ENCODE measurements at regions not wholly inside any gene's neighbourhood (a gene's known extent, or its start where the extent isn't known, plus 50 kb on each side); places are given as distances from the start of the nearest gene placed in this dataset.

DNA sequence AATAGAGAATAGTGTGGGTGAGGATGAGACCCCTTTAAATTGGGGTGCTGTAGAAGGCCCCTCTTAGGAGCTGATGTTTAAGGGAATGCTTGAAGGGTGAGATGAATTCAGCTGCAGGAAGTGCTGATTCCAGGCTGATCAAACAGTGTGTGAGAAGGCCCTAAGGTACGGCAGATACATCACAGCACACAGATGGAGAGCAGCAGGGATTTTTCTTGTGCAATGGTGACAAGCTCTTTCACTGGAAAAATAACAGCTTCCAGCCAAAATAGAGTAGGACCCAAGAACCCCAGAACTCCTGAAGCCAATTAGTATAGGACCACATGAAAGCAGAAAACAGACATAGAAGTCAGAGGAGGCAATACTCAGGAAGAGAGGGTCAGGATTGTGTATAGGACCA is 296.9 kb downstream of the ADRA2A start:
- intact Hi-C loops (cut with DNase I): no loop called here
- Histone ChIP-seq H3K27ac (no peak overlapping the region), H3K4me1 (ENCODE audit: insufficient read depth) (no peaks in the 10 kb centered on the region), H3K4me3 (no peak overlapping the region), H3K36me3 (no peaks in the 10 kb centered on the region), H3K9me3 (no peaks in the 10 kb centered on the region), H3K27me3 (no peaks in the 10 kb centered on the region)
- TF ChIP-seq, protein P1, sequence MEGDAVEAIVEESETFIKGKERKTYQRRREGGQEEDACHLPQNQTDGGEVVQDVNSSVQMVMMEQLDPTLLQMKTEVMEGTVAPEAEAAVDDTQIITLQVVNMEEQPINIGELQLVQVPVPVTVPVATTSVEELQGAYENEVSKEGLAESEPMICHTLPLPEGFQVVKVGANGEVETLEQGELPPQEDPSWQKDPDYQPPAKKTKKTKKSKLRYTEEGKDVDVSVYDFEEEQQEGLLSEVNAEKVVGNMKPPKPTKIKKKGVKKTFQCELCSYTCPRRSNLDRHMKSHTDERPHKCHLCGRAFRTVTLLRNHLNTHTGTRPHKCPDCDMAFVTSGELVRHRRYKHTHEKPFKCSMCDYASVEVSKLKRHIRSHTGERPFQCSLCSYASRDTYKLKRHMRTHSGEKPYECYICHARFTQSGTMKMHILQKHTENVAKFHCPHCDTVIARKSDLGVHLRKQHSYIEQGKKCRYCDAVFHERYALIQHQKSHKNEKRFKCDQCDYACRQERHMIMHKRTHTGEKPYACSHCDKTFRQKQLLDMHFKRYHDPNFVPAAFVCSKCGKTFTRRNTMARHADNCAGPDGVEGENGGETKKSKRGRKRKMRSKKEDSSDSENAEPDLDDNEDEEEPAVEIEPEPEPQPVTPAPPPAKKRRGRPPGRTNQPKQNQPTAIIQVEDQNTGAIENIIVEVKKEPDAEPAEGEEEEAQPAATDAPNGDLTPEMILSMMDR (IDR thresholded peaks at IDR 0.05): no peak
- TF ChIP-seq POLR2A (IDR thresholded peaks at IDR 0.05) (no peak), EP300 (IDR thresholded peaks at IDR 0.05) (no peak)
- DNase-seq: no peak
- 51 to 60% (median 59%) methylated on average over 1 of the region's 1 CpG for WGBS, 3 donors

GRCh38 chr10:111379534-111380187 is 302.8 kb downstream of the ADRA2A start:
- no peak overlapping the region for H3K27ac ChIP-seq
- no peak overlapping the region for H3K4me3 ChIP-seq
- H3K36me3 ChIP-seq: no peaks in the 10 kb centered on the region
- no peaks in the 10 kb centered on the region for H3K27me3 ChIP-seq
- intact Hi-C loops (cut with DNase I): no loop called here
- H3K9me3 ChIP-seq: no peaks in the 10 kb centered on the region
- TF ChIP-seq, protein P1 (IDR thresholded peaks at IDR 0.05): no peak
- TF ChIP-seq POLR2A (IDR thresholded peaks at IDR 0.05) (no peak), EP300 (IDR thresholded peaks at IDR 0.05) (no peak)
- H3K4me1 ChIP-seq (ENCODE audit: insufficient read depth): no peaks in the 10 kb centered on the region
- DNase-seq: no peak
- WGBS, 3 donors: 67 to 76% (median 67%) methylated on average over 2 of the region's 2 CpGs

- Histone ChIP-seq H3K4me3 (no peak overlapping the region), H3K9me3 (no peaks in the 10 kb centered on the region), H3K27me3 (no peaks in the 10 kb centered on the region), H3K4me1 (ENCODE audit: insufficient read depth) (no peaks in the 10 kb centered on the region), H3K36me3 (no peaks in the 10 kb centered on the region), H3K27ac (no peak overlapping the region)
- TF ChIP-seq EP300 (IDR thresholded peaks at IDR 0.05) (no peak), POLR2A (IDR thresholded peaks at IDR 0.05) (no peak)
- TF ChIP-seq, protein P1 (IDR thresholded peaks at IDR 0.05): no peak
- intact Hi-C loops (cut with DNase I): no loop called here
- DNase-seq: no peak
Measured at GRCh38 chr10:111384556-111384955, 307.7 kb downstream of the ADRA2A start.

DNA sequence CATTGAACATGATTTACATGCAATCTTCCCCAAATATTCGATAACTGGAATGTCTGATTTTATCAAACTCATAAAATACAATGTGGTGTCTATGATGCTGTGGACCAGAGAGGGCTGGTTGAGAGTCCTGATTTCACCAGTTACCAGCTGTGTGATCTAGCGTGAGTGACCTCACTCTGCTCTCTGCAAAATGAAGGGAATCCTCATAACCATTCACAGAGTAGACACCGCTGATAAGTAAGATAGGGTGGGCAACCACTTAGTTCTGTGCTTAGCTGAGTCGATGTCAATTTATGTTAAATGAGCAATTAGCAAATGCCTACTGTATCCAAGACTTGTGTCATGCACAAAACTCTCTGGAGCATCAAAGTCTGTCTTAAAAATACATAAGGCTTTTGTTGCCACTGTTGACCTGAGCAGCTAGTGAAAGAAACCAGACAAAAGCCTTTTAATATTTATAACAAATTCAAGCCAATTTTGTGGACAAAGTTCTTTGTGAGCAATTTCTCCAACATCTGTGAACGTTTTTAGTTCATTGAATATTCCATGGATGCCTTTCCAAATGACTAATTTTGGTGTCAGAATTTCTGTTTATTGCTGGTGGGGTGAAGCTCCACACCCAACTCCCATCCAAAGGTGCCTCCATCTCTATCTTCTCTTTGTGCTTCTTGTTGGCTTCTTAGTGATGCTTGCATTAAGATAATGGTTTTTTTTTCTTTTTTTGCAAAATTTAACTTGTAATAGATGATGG is 314.2 kb downstream of the ADRA2A start:
- Histone ChIP-seq H3K9me3 (no peaks in the 10 kb centered on the region), H3K36me3 (no peaks in the 10 kb centered on the region), H3K4me1 (ENCODE audit: insufficient read depth) (peaks cover 3% of the 10 kb centered on the region), H3K27ac (no peak overlapping the region), H3K27me3 (no peaks in the 10 kb centered on the region), H3K4me3 (no peak overlapping the region)
- WGBS, 3 donors: 71 to 92% (median 85%) methylated on average over 5 of the region's 5 CpGs
- DNase-seq: no peak
- TF ChIP-seq EP300 (IDR thresholded peaks at IDR 0.05) (no peak), POLR2A (IDR thresholded peaks at IDR 0.05) (no peak)
- TF ChIP-seq, protein P1 (IDR thresholded peaks at IDR 0.05): no peak
- intact Hi-C loops (cut with DNase I): no loop called here
